GM12878 (cell line): ENCODE measurements at regions not wholly inside any gene's neighbourhood (a gene's known extent, or its start where the extent isn't known, plus 50 kb on each side); places are given as distances from the start of the nearest gene placed in this dataset.

Experiments
- ATAC-seq: fragments of 200-7000 bp; cut with Tn5 transposase; 3 replicates; pipeline ENCODE4 v1.9.1; 2020; ENCODE audit warnings: mild to moderate bottlenecking, moderate library complexity
- BruUV-seq: library from RNA; stranded (reverse); fragments of 400-500 nt; replicated peaks from 2 replicates; lab custom pipeline; 2021; lab: Mats Ljungman, UMichigan
- CTCF ChIA-PET: fragments of 300-600 bp; sonication (Branson Sonifier 250); formaldehyde crosslinking; extraction: SDS; loops from one replicate; lab custom pipeline; 2021; ENCODE audit warnings: inconsistent platforms; lab: Yijun Ruan, JAX
- POLR2A ChIA-PET: fragments of 350-600 bp; formaldehyde crosslinking; extraction: SDS; loops from one replicate; lab custom pipeline; 2021; ENCODE audit warnings: inconsistent platforms; lab: Charles Lee
- RAD21 ChIA-PET: fragments of 300-600 bp; sonication (Branson Sonifier 250); formaldehyde crosslinking; loops from one replicate; lab custom pipeline; 2023; ENCODE audit warnings: antibody characterized with exemption; ENCODE audit not compliant: unreplicated experiment; lab: Charles Lee
- SMC1A ChIA-PET: fragments of 300-600 bp; sonication (Branson Sonifier 250); formaldehyde crosslinking; loops from one replicate; lab custom pipeline; 2023; ENCODE audit not compliant: unreplicated experiment, uncharacterized antibody; lab: Charles Lee
- DNase-seq: peaks from one replicate; pipeline ENCODE4 v3.0.0-alpha.2; 2011; ENCODE audit warnings: low read depth, low spot score
- FAIRE-seq: peaks from 3 replicates; lab custom pipeline; 2011; peaks lifted over from hg19 to GRCh38; lab: Jason Lieb, UNC
- H2AFZ ChIP-seq: 2 replicates; pipeline ENCODE4 v1.6.0; 2011; ENCODE audit warnings: low read depth, low read length, control low read depth; ENCODE audit not compliant: control insufficient read depth
- H3K27ac ChIP-seq: 2 replicates; pipeline ENCODE4 v1.5.1; 2011; ENCODE audit warnings: control low read depth; ENCODE audit not compliant: control insufficient read depth, insufficient read depth
- H3K27me3 ChIP-seq, 2 experiments: replicated peaks in 1 of 2; 2 replicates each; pipeline versions ENCODE4 v1.6.0 to v1.6.1; 2011; ENCODE audit warnings: low read length in 1 of 2; ENCODE audit not compliant: control insufficient read depth in 2 of 2, insufficient read depth in 2 of 2
- H3K36me3 ChIP-seq, 2 experiments: 2 replicates each; pipeline ENCODE4 v1.5.1; 2011; ENCODE audit warnings: low read length in 1 of 2; ENCODE audit not compliant: control insufficient read depth in 2 of 2, insufficient read depth in 2 of 2
- H3K4me1 ChIP-seq: 2 replicates; pipeline ENCODE4 v1.6.1; 2011; ENCODE audit warnings: mild to moderate bottlenecking, low read length, moderate library complexity, mixed read lengths; ENCODE audit not compliant: control insufficient read depth, insufficient read depth
- H3K4me2 ChIP-seq: 2 replicates; pipeline ENCODE4 v1.6.0; 2011; ENCODE audit warnings: control low read depth; ENCODE audit not compliant: control insufficient read depth, insufficient read depth
- H3K4me3 ChIP-seq: fragments of 200-600 bp; sonication (generic); 2 replicates; pipeline ENCODE4 v1.5.1; 2016
- H3K79me2 ChIP-seq: 2 replicates; pipeline ENCODE4 v1.6.0; 2011; ENCODE audit warnings: low read length; ENCODE audit not compliant: control insufficient read depth, insufficient read depth
- H3K9ac ChIP-seq: 2 replicates; pipeline ENCODE4 v1.8.0; 2011; ENCODE audit warnings: low read length, control low read depth, mixed read lengths; ENCODE audit not compliant: control insufficient read depth, insufficient read depth
- H3K9me3 ChIP-seq: replicated peaks from 3 replicates; pipeline ENCODE4 v1.5.1; 2011; ENCODE audit warnings: mild to moderate bottlenecking, low read length; ENCODE audit not compliant: control insufficient read depth, insufficient read depth
- H4K20me1 ChIP-seq: 2 replicates; pipeline ENCODE4 v1.6.0; 2011; ENCODE audit not compliant: control insufficient read depth, insufficient read depth
- EED ChIP-seq: sonication (generic); IDR thresholded peaks from 2 replicates; pipeline ENCODE4 v1.6.1; 2016; ENCODE audit warnings: antibody characterized with exemption, low read depth
- EZH2 ChIP-seq: IDR thresholded peaks from 2 replicates; pipeline ENCODE4 v1.6.1; 2012; ENCODE audit warnings: low read depth, mild to moderate bottlenecking, control low read depth, inconsistent platforms, low read length, borderline replicate concordance; ENCODE audit not compliant: control insufficient read depth
- FOS ChIP-seq: IDR thresholded peaks from 3 replicates; pipeline ENCODE4 v1.6.1; 2011; ENCODE audit warnings: borderline replicate concordance; ENCODE audit not compliant: insufficient read length; ENCODE audit errors: extremely low read depth
- HDAC6 ChIP-seq: fragments of 200-600 bp; sonication (generic); IDR thresholded peaks from one replicate; pipeline ENCODE4 v1.8.0; 2017; ENCODE audit warnings: antibody characterized with exemption; ENCODE audit not compliant: unreplicated experiment
- HSF1 ChIP-seq: fragments of 150-350 bp; IDR thresholded peaks from 2 replicates; pipeline ENCODE4 v1.6.1; 2014; ENCODE audit warnings: mild to moderate bottlenecking, low read depth, low read length
- MEF2B ChIP-seq: fragments of 450-650 bp; IDR thresholded peaks from 2 replicates; pipeline ENCODE4 v1.6.1; 2018; ENCODE audit warnings: mild to moderate bottlenecking, moderate library complexity; ENCODE audit not compliant: partially characterized antibody, poor library complexity, severe bottlenecking
- TCF3 ChIP-seq: IDR thresholded peaks from 2 replicates; pipeline ENCODE4 v1.6.1; 2012; ENCODE audit warnings: low read depth, mild to moderate bottlenecking, low read length, borderline replicate concordance; ENCODE audit not compliant: insufficient read depth
- YBX1 ChIP-seq: fragments of 450-650 bp; IDR thresholded peaks from 2 replicates; pipeline ENCODE4 v1.6.1; 2016; ENCODE audit warnings: antibody characterized with exemption
- ZBED1 ChIP-seq: IDR thresholded peaks from 2 replicates; pipeline ENCODE4 v1.6.1; 2016; ENCODE audit warnings: borderline replicate concordance
- ZNF384 ChIP-seq: IDR thresholded peaks from 2 replicates; pipeline ENCODE4 v1.6.1; 2012; ENCODE audit warnings: low read depth, mild to moderate bottlenecking, low read length, improper control_type of control experiment, borderline replicate concordance
- WGBS: methylation state at CpG from one replicate; pipeline ENCODE4 v1.1.6; 2016; ENCODE audit warnings: low lambda C conversion rate; ENCODE audit not compliant: insufficient replicate concordance, insufficient coverage; ENCODE audit errors: missing lambda C conversion rate; 5-methylcytosine and 5-hydroxymethylcytosine counted together
- in situ Hi-C: fragments of 300-500 bp; cut with MboI; formaldehyde crosslinking; loops from 9 replicates; pipeline ENCODE4 v1.14.3; 2018; ENCODE audit warnings: mixed read lengths
- intact Hi-C: fragments of 100-400 bp; cut with micrococcal nuclease; formaldehyde crosslinking; loops from one replicate; pipeline ENCODE4 v1.14.2; 2022; ENCODE audit not compliant: unreplicated experiment
- TF ChIP-seq, protein P1 (sequence below): IDR thresholded peaks from 2 replicates; pipeline ENCODE4 v1.6.1; 2011; ENCODE audit warnings: mild to moderate bottlenecking, low read depth, low read length, moderate library complexity; ENCODE audit not compliant: insufficient replicate concordance
- TF ChIP-seq, protein P2 (sequence below): IDR thresholded peaks from 2 replicates; pipeline ENCODE4 v1.6.1; 2011; ENCODE audit warnings: borderline replicate concordance, low read depth, mild to moderate bottlenecking, moderate library complexity, low read length; ENCODE audit not compliant: insufficient read depth, poor library complexity, severe bottlenecking
- TF ChIP-seq, protein P3 (sequence below): IDR thresholded peaks from 2 replicates; pipeline ENCODE4 v1.6.1; 2012; ENCODE audit warnings: low read depth, low read length, improper control_type of control experiment

GRCh38 chr6:144341831-144342527 lies 56.8 kb downstream of the UTRN start (continued):
- TF ChIP-seq FOS (no peak), MEF2B (peak; percentile 12), HSF1 (no peak)

GRCh38 chr6:144343701-144344428 lies 58.7 kb downstream of the UTRN start:
- peaks cover 38% of the 10 kb centered on the region for H3K79me2 ChIP-seq
- TF ChIP-seq, protein P1, sequence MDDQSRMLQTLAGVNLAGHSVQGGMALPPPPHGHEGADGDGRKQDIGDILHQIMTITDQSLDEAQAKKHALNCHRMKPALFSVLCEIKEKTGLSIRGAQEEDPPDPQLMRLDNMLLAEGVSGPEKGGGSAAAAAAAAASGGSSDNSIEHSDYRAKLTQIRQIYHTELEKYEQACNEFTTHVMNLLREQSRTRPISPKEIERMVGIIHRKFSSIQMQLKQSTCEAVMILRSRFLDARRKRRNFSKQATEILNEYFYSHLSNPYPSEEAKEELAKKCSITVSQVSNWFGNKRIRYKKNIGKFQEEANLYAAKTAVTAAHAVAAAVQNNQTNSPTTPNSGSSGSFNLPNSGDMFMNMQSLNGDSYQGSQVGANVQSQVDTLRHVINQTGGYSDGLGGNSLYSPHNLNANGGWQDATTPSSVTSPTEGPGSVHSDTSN = no peak
- TF ChIP-seq TCF3 (no peak), HDAC6 (no peak), EED (0 out of 2 replicates have a peak, but pooled peaks have one; percentile 24), ZBED1 (0 out of 2 replicates have a peak, but pooled peaks have one; percentile 42), EZH2 (no peak), YBX1 (no peak), ZNF384 (peak; percentile 95)
- TF ChIP-seq, protein P2, sequence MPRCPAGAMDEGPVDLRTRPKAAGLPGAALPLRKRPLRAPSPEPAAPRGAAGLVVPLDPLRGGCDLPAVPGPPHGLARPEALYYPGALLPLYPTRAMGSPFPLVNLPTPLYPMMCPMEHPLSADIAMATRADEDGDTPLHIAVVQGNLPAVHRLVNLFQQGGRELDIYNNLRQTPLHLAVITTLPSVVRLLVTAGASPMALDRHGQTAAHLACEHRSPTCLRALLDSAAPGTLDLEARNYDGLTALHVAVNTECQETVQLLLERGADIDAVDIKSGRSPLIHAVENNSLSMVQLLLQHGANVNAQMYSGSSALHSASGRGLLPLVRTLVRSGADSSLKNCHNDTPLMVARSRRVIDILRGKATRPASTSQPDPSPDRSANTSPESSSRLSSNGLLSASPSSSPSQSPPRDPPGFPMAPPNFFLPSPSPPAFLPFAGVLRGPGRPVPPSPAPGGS = no peak
- TF ChIP-seq, protein P3, sequence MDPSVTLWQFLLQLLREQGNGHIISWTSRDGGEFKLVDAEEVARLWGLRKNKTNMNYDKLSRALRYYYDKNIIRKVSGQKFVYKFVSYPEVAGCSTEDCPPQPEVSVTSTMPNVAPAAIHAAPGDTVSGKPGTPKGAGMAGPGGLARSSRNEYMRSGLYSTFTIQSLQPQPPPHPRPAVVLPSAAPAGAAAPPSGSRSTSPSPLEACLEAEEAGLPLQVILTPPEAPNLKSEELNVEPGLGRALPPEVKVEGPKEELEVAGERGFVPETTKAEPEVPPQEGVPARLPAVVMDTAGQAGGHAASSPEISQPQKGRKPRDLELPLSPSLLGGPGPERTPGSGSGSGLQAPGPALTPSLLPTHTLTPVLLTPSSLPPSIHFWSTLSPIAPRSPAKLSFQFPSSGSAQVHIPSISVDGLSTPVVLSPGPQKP = no peak

More at GRCh38 chr6:144343701-144344428, 58.7 kb downstream of the UTRN start:
- Histone ChIP-seq H3K4me3 (peak overlapping the region; percentile 82), H3K4me1 (peaks cover 41% of the 10 kb centered on the region), H3K4me2 (peak overlapping the region; percentile 88), H2AFZ (peak overlapping the region; percentile 63), H3K27me3 (no peaks in the 10 kb centered on the region), H3K9ac (peak overlapping the region; percentile 85), H3K27ac (peak overlapping the region; percentile 97), H3K9me3 (no peaks in the 10 kb centered on the region), H3K36me3 (no peaks in the 10 kb centered on the region), H4K20me1 (no peaks in the 10 kb centered on the region)
- POLR2A ChIA-PET = interaction anchor here (0.7 to 2.2 kb wide), 4 partner anchors 9 to 660 kb away, joined by 3 to 17 read pairs (median 4); no protein-coding TSS in a partner anchor
- RAD21 ChIA-PET = interaction anchor here (0.7 to 3.3 kb wide), 7 partner anchors 9 to 136 kb away, joined by 3 to 24 read pairs (median 4); no protein-coding TSS in a partner anchor
- ATAC-seq (peak; percentile 51), FAIRE-seq (peak; percentile 31), DNase-seq (peak; percentile 69)
- 6% methylated on average over 10 of the region's 10 CpGs for WGBS
- SMC1A ChIA-PET = interaction anchor here (0.6 to 5.3 kb wide), 19 partner anchors 9 to 1431 kb away, joined by 3 to 35 read pairs (median 3); no protein-coding TSS in a partner anchor
- no TSS peak for BruUV-seq
- in situ Hi-C loops = no loop called here
- intact Hi-C loops = no loop called here
- CTCF ChIA-PET = interaction anchor here (0.6 to 2.3 kb wide), 9 partner anchors 8 to 371 kb away, joined by 3 to 9 read pairs (median 3); no protein-coding TSS in a partner anchor
